Left kidney (tissue), 1 donor: ENCODE measurements at regions not wholly inside any gene's neighbourhood (a gene's known extent, or its start where the extent isn't known, plus 50 kb on each side); places are given as distances from the start of the nearest gene placed in this dataset.

Source experiments
- DNase-seq: peaks from one replicate; pipeline ENCODE4 v3.0.0-alpha.2; 2013

DNA sequence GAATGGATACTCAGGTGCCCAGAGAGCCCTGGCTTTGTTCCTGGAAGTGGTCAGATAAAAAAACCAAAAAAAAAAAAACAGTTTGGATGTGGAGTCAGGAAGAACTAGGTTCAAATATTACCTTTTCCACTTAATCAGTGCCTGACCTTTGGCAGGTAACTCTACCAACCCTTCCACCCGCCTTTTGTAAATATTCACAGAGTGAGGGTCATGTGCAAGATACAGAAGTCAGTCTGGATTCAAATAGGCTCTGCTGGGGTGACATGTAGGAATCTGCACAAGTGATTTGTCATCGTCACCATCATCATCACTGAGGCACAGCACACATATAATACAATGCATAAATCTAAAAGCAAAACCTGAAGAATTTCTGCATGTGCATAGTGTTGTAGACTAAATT is 490.7 kb downstream of the MIAT start:
- no peak for DNase-seq

DNA sequence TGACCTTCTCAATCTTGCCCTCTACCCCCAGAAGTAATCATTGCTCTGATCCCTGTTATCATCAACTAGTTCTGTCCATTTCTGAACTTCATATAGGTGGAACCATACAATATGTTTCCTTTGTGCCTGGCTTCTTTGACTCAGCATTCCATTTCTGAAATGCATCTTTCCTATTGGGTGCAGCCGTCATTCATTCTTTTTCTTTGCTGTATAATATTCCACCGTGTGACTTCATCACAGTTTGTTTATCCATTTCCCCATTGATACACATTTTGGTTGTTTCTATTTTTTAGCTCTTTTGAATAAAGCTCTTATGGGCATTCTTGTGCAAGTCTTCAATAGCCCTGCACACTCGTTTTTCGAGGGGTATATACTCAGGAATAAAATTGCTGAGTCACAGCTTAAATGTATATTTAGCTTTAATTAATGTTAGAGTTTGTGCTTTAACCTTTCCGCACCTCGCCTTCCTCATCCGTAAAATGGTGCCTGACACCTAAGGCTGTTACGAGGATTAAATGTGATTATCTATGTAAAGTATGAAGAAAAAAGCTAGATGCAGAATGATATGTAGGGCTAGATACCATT is 491.6 kb downstream of the MIAT start:
- DNase-seq: no peak

DNA sequence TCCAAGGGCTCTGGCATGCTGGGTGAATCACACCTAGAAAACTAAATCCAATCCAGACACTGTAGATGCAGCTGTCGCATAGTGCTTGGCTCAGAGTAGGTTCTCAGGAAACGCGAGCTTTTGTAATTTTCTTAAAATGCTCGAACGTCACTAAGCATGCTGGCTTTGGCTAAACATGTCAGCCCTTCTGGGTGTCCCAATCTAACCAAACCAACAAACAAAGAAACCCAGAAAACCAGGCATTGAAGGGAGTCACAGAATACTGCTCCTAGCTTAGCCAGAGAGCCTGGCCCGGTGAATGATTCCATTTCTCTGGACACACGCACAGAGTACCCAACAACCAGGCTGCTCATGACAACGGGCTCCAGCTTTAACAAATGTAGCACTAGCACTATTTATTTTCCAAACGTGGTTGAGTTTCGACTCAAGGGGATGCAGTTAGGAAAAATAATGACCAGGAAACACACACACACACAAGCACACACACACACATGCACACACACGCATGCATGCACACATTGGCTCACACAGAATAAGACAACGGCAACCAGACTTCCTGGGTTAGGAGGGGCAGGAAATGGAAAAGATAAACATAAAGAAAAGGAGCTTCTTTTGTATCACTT is 492.6 kb downstream of the MIAT start:
- DNase-seq: no peak

GRCh38 chr22:27150544-27150941 is 493.2 kb downstream of the MIAT start:
- DNase-seq: no peak

- DNase-seq: no peak
These were observed 494.0 kb downstream of the MIAT start for GRCh38 chr22:27151407-27151806.

- DNase-seq: no peak
These were observed 494.6 kb downstream of the MIAT start for GRCh38 chr22:27152033-27152432.

- no peak for DNase-seq
These were observed 495.5 kb downstream of the MIAT start for GRCh38 chr22:27152883-27153282.

- DNase-seq: no peak
These were observed 496.0 kb downstream of the MIAT start for GRCh38 chr22:27153386-27153785.

- DNase-seq: no peak
These were observed 497.3 kb downstream of the MIAT start for GRCh38 chr22:27154717-27155116.

DNA sequence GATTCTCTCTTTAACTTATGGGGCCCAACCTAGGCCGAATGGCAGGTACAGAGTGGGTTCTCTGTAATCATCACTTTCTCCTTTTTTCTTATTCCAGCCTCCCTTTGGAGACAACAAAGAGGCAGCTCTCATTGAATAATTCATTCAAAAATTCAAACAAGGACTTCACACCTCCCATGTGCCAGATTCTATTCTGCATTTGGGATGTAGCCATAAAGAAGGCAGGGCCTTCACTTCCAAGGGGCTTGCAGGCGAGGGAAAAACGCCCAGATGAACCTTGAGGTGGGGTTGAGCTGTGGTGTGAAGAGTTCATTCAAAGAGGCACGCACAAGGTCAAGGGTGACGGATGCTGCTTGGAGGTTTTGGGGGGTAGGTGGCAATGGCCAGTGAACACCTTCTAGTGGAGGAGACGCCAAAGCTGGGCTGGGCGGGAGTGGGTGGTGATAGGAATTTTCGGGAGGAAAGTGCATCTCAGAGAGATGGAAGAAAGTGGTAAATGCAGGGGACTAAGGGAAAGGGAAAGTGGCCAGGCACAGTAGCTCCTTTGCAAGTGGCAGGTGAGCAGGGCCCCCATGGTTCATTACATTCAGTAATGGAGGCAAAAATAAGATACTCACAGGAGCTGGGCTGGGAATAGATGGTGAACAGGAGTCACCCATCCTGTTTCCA is 499.6 kb downstream of the MIAT start:
- DNase-seq: no peak

- DNase-seq: no peak
These were observed 500.4 kb downstream of the MIAT start for GRCh38 chr22:27157666-27158370.

GRCh38 chr22:27159016-27159415 is 501.6 kb downstream of the MIAT start:
- no peak for DNase-seq

DNA sequence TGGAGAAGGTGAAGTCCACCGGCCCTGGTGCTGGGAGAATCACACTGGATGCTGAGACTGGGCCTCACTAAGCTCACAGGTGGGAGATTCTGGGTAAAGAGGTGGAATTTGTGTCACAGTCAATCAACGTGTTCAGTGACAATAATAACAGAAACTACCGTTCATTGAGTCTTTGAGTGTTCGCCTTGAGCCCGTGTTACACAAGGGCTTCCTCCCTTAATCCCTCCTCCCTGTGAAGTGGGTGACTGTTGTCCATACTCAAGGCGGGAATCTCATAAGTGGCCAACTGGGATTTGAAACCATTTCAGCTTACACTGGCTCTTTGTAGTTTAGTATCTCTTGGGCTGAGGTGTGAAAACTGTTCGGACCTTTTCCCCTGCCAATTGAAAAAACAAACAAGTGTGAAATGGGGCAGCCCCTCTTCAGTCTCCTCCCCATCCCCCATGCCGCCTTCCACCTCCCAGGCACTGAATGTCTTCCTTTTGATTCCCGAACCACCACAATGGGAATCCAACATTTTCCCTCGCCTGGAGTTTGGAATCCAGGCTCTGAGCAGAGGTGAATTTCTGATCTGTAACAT is 502.4 kb downstream of the MIAT start:
- DNase-seq: no peak

- no peak for DNase-seq
These were observed 506.1 kb downstream of the MIAT start for GRCh38 chr22:27163162-27164137.

GRCh38 chr22:27164781-27165503 is 507.6 kb downstream of the MIAT start:
- no peak for DNase-seq

GRCh38 chr22:27168681-27169080 is 511.3 kb downstream of the MIAT start:
- no peak for DNase-seq

GRCh38 chr22:27170491-27170890 is 513.1 kb downstream of the MIAT start:
- DNase-seq: no peak

GRCh38 chr22:27171212-27171611 is 513.8 kb downstream of the MIAT start:
- DNase-seq: no peak

DNA sequence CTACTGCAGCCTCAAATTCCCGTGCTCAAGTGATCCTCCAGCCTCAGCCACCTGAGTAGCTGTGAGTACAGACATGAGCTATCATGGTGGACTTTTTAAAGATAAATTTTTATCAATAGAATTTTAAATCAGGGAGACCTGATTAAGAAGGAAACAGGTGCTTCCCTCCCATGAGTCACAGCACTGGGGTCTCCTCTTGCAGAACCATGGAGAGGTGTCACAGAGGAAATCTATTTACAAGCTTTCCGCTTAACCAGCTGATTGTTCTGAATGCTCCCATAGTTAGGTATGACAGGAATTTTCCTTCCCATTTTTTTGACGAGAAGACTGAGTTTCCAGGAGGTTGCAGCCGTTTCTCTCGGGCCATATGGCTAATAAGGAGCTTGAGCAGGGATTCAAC is 516.1 kb downstream of the MIAT start:
- DNase-seq: no peak

- peak; percentile 14 for DNase-seq
These were observed 517.8 kb downstream of the MIAT start for GRCh38 chr22:27175021-27175838.
